GM23338 (cell line): ENCODE measurements at regions not wholly inside any gene's neighbourhood (a gene's known extent, or its start where the extent isn't known, plus 50 kb on each side); places are given as distances from the start of the nearest gene placed in this dataset.
"Not testable (repeated sequence)": the region's sequence is repeated elsewhere in the genome, so short reads cannot be mapped to it uniquely, and the experiment has no call there.

Experiments
- ATAC-seq: fragments of 200-7000 bp; cut with Tn5 transposase; 3 replicates; pipeline ENCODE4 v1.9.1; 2020
- DNase-seq: peaks from one replicate; pipeline ENCODE4 v3.0.0-alpha.2; 2015; ENCODE audit warnings: low spot score
- H2AFZ ChIP-seq: fragments of 200-600 bp; sonication (generic); 2 replicates; pipeline ENCODE4 v1.8.0; 2016; ENCODE audit warnings: antibody characterized with exemption, mild to moderate bottlenecking, moderate library complexity
- H3F3A ChIP-seq: fragments of 200-600 bp; sonication (generic); replicated peaks from 2 replicates; pipeline ENCODE4 v1.8.0; 2017; ENCODE audit warnings: antibody characterized with exemption, mixed run types, low read depth
- H3K27ac ChIP-seq: fragments of 200-600 bp; sonication (generic); 2 replicates; pipeline ENCODE4 v1.6.1; 2016; ENCODE audit warnings: low read depth
- H3K27me3 ChIP-seq: fragments of 200-600 bp; sonication (generic); 2 replicates; pipeline ENCODE4 v1.8.0; 2016; ENCODE audit warnings: mild to moderate bottlenecking, mixed run types, moderate library complexity; ENCODE audit not compliant: insufficient read depth
- H3K36me3 ChIP-seq: fragments of 200-600 bp; sonication (generic); 2 replicates; pipeline ENCODE4 v1.8.0; 2016; ENCODE audit warnings: mild to moderate bottlenecking; ENCODE audit not compliant: insufficient read depth
- H3K4me1 ChIP-seq: fragments of 200-600 bp; sonication (generic); 2 replicates; pipeline ENCODE4 v1.8.0; 2016; ENCODE audit warnings: mild to moderate bottlenecking, moderate library complexity; ENCODE audit not compliant: insufficient read depth
- H3K4me2 ChIP-seq: fragments of 200-600 bp; sonication (generic); 2 replicates; pipeline ENCODE4 v1.7.1; 2017; ENCODE audit warnings: mixed run types
- H3K4me3 ChIP-seq: fragments of 200-600 bp; sonication (generic); 2 replicates; pipeline ENCODE4 v1.6.1; 2016; ENCODE audit warnings: mixed run types
- H3K79me2 ChIP-seq: fragments of 200-600 bp; sonication (generic); replicated peaks from 2 replicates; pipeline ENCODE4 v1.8.0; 2017; ENCODE audit warnings: mild to moderate bottlenecking; ENCODE audit not compliant: insufficient read depth
- H3K9me2 ChIP-seq: fragments of 200-600 bp; sonication (generic); 2 replicates; pipeline ENCODE4 v1.8.0; 2017; ENCODE audit not compliant: insufficient read depth
- H4K20me1 ChIP-seq: fragments of 200-600 bp; sonication (generic); replicated peaks from 2 replicates; pipeline ENCODE4 v1.8.0; 2017; ENCODE audit warnings: mild to moderate bottlenecking; ENCODE audit not compliant: insufficient read depth
- H3K27ac Mint-ChIP-seq: 2 replicates; pipeline ENCODE4 v1.8.0; 2020; ENCODE audit warnings: inconsistent platforms, mild to moderate bottlenecking, moderate library complexity, mixed read lengths
- H3K27me3 Mint-ChIP-seq: 3 replicates; pipeline ENCODE4 v1.8.0; 2022; ENCODE audit warnings: low read depth, mild to moderate bottlenecking, moderate library complexity, mixed read lengths, inconsistent platforms; ENCODE audit not compliant: insufficient read depth, poor library complexity
- H3K36me3 Mint-ChIP-seq: 3 replicates; pipeline ENCODE4 v1.8.0; 2021; ENCODE audit warnings: low read depth, mild to moderate bottlenecking, inconsistent platforms, moderate library complexity, mixed read lengths
- H3K4me1 Mint-ChIP-seq: 3 replicates; pipeline ENCODE4 v1.8.0; 2020; ENCODE audit warnings: mild to moderate bottlenecking, inconsistent platforms, mixed read lengths
- H3K4me3 Mint-ChIP-seq: 3 replicates; pipeline ENCODE4 v1.8.0; 2021; ENCODE audit warnings: moderate library complexity, mild to moderate bottlenecking, inconsistent platforms, mixed read lengths
- H3K9me3 Mint-ChIP-seq: 3 replicates; pipeline ENCODE4 v1.8.0; 2020; ENCODE audit warnings: moderate library complexity, mild to moderate bottlenecking, inconsistent platforms, mixed read lengths
- CREB1 ChIP-seq: fragments of 250-450 bp; sonication (Bioruptor Pico); IDR thresholded peaks from 2 replicates; pipeline ENCODE4 v1.5.0; 2020; ENCODE audit warnings: low read depth, mild to moderate bottlenecking, moderate library complexity
- CTCF ChIP-seq, 2 experiments: fragments of 200-600 bp in 1 of 2; sonication (generic) in 1 of 2; conservative IDR thresholded peaks; 2 replicates each; pipeline versions ENCODE4 v1.5.1 to v1.6.1; 2016 to 2017; ENCODE audit warnings: antibody characterized with exemption in 2 of 2, low read depth in 2 of 2, mild to moderate bottlenecking in 2 of 2, moderate library complexity in 1 of 2
- ETS1 ChIP-seq: IDR thresholded peaks from 2 replicates; pipeline ENCODE4 v1.6.1; 2016; ENCODE audit warnings: antibody characterized with exemption
- EZH2phosphoT487 ChIP-seq: fragments of 200-600 bp; sonication (generic); IDR thresholded peaks from one replicate; pipeline ENCODE4 v1.8.1; 2018; ENCODE audit warnings: antibody characterized with exemption; ENCODE audit not compliant: unreplicated experiment
- NANOG ChIP-seq: IDR thresholded peaks from 2 replicates; pipeline ENCODE4 v1.6.1; 2016; ENCODE audit warnings: antibody characterized with exemption, borderline replicate concordance
- REST ChIP-seq: IDR thresholded peaks from one replicate; pipeline ENCODE4 v1.6.1; 2018; ENCODE audit warnings: antibody characterized with exemption; ENCODE audit not compliant: unreplicated experiment
- STAT1 ChIP-seq: IDR thresholded peaks from one replicate; pipeline ENCODE4 v1.6.1; 2016; ENCODE audit warnings: antibody characterized with exemption; ENCODE audit not compliant: unreplicated experiment
- ZNF114 ChIP-seq: fragments of 250-450 bp; sonication (Bioruptor Pico); IDR thresholded peaks from 2 replicates; pipeline ENCODE4 v1.5.0; 2020; ENCODE audit warnings: mild to moderate bottlenecking, moderate library complexity
- ZNF462 ChIP-seq: fragments of 250-450 bp; sonication (Bioruptor Pico); IDR thresholded peaks from 2 replicates; pipeline ENCODE4 v1.5.0; 2020; ENCODE audit warnings: mild to moderate bottlenecking, moderate library complexity

GRCh38 chr7:28893888-28894287 is 64.2 kb downstream of the TRIL start (continued):
- TF ChIP-seq ZNF462 (no peak), ZNF114 (CRISPR knock-in tag) (no peak), EZH2phosphoT487 (no peak), CREB1 (CRISPR knock-in tag) (no peak), STAT1 (no peak), NANOG (no peak), REST (no peak), ETS1 (no peak), CTCF (conservative IDR thresholded peaks at IDR 0.05; ENCODE audit: low read depth in 2 of 2) (no peak)

GRCh38 chr7:28891876-28892234 is 66.3 kb downstream of the TRIL start:
- peaks cover 31% of the 10 kb centered on the region for H3K4me1 Mint-ChIP-seq
- not testable (repeated sequence) for H3K27ac Mint-ChIP-seq, H3F3A ChIP-seq, H3K9me3 Mint-ChIP-seq, H3K9me2 ChIP-seq, H3K79me2 ChIP-seq, H3K27me3 ChIP-seq, H3K4me3 ChIP-seq, H2AFZ ChIP-seq, H4K20me1 ChIP-seq, ATAC-seq, H3K4me3 Mint-ChIP-seq, H3K36me3 ChIP-seq, DNase-seq, H3K36me3 Mint-ChIP-seq, H3K27ac ChIP-seq, H3K27me3 Mint-ChIP-seq
- Histone ChIP-seq H3K4me2 (0 out of 2 replicates have a peak overlapping the region, but pooled peaks have one; percentile 63), H3K4me1 (peaks cover 15% of the 10 kb centered on the region; the same call in 1 of the 2 replicates)
